Tibial nerve (tissue), 4 donors: ENCODE measurements at regions not wholly inside any gene's neighbourhood (a gene's known extent, or its start where the extent isn't known, plus 50 kb on each side); places are given as distances from the start of the nearest gene placed in this dataset.

Source experiments
- DNase-seq, 2 donors: peaks; one replicate each; pipeline ENCODE4 v3.0.0-alpha.2; 2019; ENCODE audit warnings: low spot score in 2 of 2
- H3K27ac ChIP-seq, 4 donors: fragments of 200-600 bp; sonication (generic) in 3 of 4; one replicate each; pipeline ENCODE4 v1.5.1; 2017 to 2019; ENCODE audit warnings: mild to moderate bottlenecking in 1 of 4
- H3K27me3 ChIP-seq, 2 donors: fragments of 200-600 bp; sonication (generic) in 1 of 2; one replicate each; pipeline versions ENCODE4 v1.5.1 to v1.6.0; 2017 to 2019
- H3K36me3 ChIP-seq, 3 donors: fragments of 200-600 bp; sonication (generic); one replicate each; pipeline ENCODE4 v1.5.1; 2018 to 2019
- H3K4me1 ChIP-seq, 4 donors: fragments of 200-600 bp; sonication (generic) in 3 of 4; one replicate each; pipeline ENCODE4 v1.5.1; 2017 to 2019
- H3K4me3 ChIP-seq, 4 donors: fragments of 200-600 bp; sonication (generic) in 3 of 4; one replicate each; pipeline ENCODE4 v1.5.1; 2017 to 2019; ENCODE audit warnings: mild to moderate bottlenecking in 1 of 4, moderate library complexity in 1 of 4
- H3K9me3 ChIP-seq, 4 donors: fragments of 200-600 bp; sonication (generic) in 3 of 4; one replicate each; pipeline ENCODE4 v1.5.1; 2017 to 2019
- CTCF ChIP-seq, 5 experiments: fragments of 200-600 bp in 3 of 5; fragments of 450-650 bp in 2 of 5; sonication (generic) in 3 of 5; IDR thresholded peaks; one replicate each; pipeline ENCODE4 v1.5.1; 2016 to 2019; ENCODE audit warnings: antibody characterized with exemption in 5 of 5, mild to moderate bottlenecking in 3 of 5, moderate library complexity in 2 of 5
- EP300 ChIP-seq, 2 donors: sonication (generic); formaldehyde crosslinking; IDR thresholded peaks; one replicate each; pipeline ENCODE4 v1.6.1; 2017; ENCODE audit warnings: antibody characterized with exemption in 2 of 2, mild to moderate bottlenecking in 1 of 2
- POLR2A ChIP-seq, 2 donors: fragments of 450-650 bp; IDR thresholded peaks; one replicate each; pipeline ENCODE4 v1.6.1; 2017; ENCODE audit warnings: antibody characterized with exemption in 2 of 2, mild to moderate bottlenecking in 2 of 2, moderate library complexity in 2 of 2
- WGBS, 2 donors: methylation state at CpG; one replicate each; pipeline ENCODE4 v1.1.5; 2018; 5-methylcytosine and 5-hydroxymethylcytosine counted together

DNA sequence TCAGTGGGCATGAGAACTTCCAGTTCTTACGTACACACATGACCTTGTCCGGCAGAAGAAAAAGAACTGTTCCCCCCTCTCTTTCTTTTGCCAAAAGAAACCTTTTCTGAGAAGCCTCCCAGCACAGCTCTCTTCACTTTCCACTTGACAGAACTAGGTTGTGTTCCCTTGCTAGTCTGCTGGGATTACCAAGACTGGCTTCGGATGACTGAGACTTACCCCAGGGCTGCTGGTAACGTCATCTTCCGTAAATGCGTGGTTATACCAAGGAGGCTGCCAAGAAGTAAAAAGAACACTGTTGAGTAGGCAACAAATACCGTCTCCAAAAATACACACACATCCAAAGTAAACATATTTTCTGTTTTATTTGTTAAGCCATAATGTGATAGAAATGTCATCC lies 908.2 kb downstream of the EFNB2 start:
- no peak overlapping the region for H3K4me3 ChIP-seq
- H3K4me1 ChIP-seq, result no peaks in the 10 kb centered on the region
- H3K27me3 ChIP-seq, result no peaks in the 10 kb centered on the region
- H3K9me3 ChIP-seq, result no peaks in the 10 kb centered on the region
- no peak overlapping the region for H3K27ac ChIP-seq
- TF ChIP-seq POLR2A (IDR thresholded peaks at IDR 0.05) (no peak), EP300 (IDR thresholded peaks at IDR 0.05) (no peak), CTCF (IDR thresholded peaks at IDR 0.05) (no peak)
- no peak for DNase-seq
- H3K36me3 ChIP-seq, result no peaks in the 10 kb centered on the region
- 57 to 66% methylated on average over 7 of the region's 7 CpGs for WGBS, 2 donors

- no peak for TF ChIP-seq POLR2A (IDR thresholded peaks at IDR 0.05)
- TF ChIP-seq CTCF (IDR thresholded peaks at IDR 0.05), result no peak
- no peak for TF ChIP-seq EP300 (IDR thresholded peaks at IDR 0.05)
- H3K27me3 ChIP-seq, result no peaks in the 10 kb centered on the region
- H3K4me3 ChIP-seq, result no peak overlapping the region
- no peaks in the 10 kb centered on the region for H3K9me3 ChIP-seq
- no peak for DNase-seq
- H3K36me3 ChIP-seq, result no peaks in the 10 kb centered on the region
- no peak overlapping the region for H3K27ac ChIP-seq
- no peaks in the 10 kb centered on the region for H3K4me1 ChIP-seq
- 73 to 83% methylated on average over 2 of the region's 2 CpGs for WGBS, 2 donors
Measured at GRCh38 chr13:105625691-105626090, 909.8 kb downstream of the EFNB2 start.

GRCh38 chr13:105616333-105617075 lies 919.0 kb downstream of the EFNB2 start:
- Histone ChIP-seq H3K36me3 (no peaks in the 10 kb centered on the region), H3K27me3 (no peaks in the 10 kb centered on the region), H3K4me3 (no peak overlapping the region), H3K9me3 (no peaks in the 10 kb centered on the region), H3K4me1 (peaks cover 0 to 6% (median 0%) of the 10 kb centered on the region in 4 donors), H3K27ac (no peak overlapping the region)
- DNase-seq, result no peak
- no peak for TF ChIP-seq POLR2A (IDR thresholded peaks at IDR 0.05)
- TF ChIP-seq EP300 (IDR thresholded peaks at IDR 0.05), result no peak
- TF ChIP-seq CTCF (IDR thresholded peaks at IDR 0.05), result no peak
- WGBS, 2 donors, result 66 to 72% methylated on average over 6 of the region's 6 CpGs

DNA sequence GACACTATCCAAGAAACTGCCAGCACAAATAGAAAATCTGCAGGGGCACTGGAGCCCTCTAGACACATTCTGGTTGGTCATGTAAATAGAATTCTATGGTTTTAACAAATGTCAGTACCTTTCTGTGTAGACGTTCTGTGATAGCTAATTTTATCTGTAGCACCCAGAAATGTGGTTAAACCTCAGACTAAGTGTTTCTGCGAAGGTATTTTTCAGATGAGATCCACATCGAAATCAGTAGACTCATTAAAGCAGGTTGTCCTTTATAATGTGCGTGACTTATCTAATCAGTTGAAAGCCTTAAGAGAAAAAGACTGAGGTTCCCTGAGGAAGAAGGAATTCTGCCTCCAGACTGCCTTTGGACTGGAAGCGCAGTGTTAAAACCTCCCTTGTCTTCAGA lies 922.9 kb downstream of the EFNB2 start:
- Histone ChIP-seq H3K27me3 (no peaks in the 10 kb centered on the region), H3K4me3 (no peak overlapping the region), H3K9me3 (no peaks in the 10 kb centered on the region), H3K36me3 (no peaks in the 10 kb centered on the region), H3K27ac (no peak overlapping the region), H3K4me1 (peaks cover 0 to 8% (median 0%) of the 10 kb centered on the region in 4 donors)
- 90% methylated on average over 5 of the region's 5 CpGs for WGBS, 2 donors
- no peak for DNase-seq
- TF ChIP-seq POLR2A (IDR thresholded peaks at IDR 0.05) (no peak), EP300 (IDR thresholded peaks at IDR 0.05) (no peak), CTCF (IDR thresholded peaks at IDR 0.05) (no peak)

- Histone ChIP-seq H3K9me3 (no peaks in the 10 kb centered on the region), H3K36me3 (no peaks in the 10 kb centered on the region), H3K4me3 (no peak overlapping the region), H3K27me3 (no peaks in the 10 kb centered on the region), H3K4me1 (peaks cover 0 to 8% (median 0%) of the 10 kb centered on the region in 4 donors), H3K27ac (no peak overlapping the region)
- WGBS, 2 donors, result 14 to 30% methylated on average over 5 of the region's 5 CpGs
- no peak for TF ChIP-seq CTCF (IDR thresholded peaks at IDR 0.05)
- no peak for DNase-seq
Measured at GRCh38 chr13:105611424-105611823, 924.0 kb downstream of the EFNB2 start.
